ENCODE measurements at regions not wholly inside any gene's neighbourhood (a gene's known extent, or its start where the extent isn't known, plus 50 kb on each side); places are given as distances from the start of the nearest gene placed in this dataset.

DNA sequence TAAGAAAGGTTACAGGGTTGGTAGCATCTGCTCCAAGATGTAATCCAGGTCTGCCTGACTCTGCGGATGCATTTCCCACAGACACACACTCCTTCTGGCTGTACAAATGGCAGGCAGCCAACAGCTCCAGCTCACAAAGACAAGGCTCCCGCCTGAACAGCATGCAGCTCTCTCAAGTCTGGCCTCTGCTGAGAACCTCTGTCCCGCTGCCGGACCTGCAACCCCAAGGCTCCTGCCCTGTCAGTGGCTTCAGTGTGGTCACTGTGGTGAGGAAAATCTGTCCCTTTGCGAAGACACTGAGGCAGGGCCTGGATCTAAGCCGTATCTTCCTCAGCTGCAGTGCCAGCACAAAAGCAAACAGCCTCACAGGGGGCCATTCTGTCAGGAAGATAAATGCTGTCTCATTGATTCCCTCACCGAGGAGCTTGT is 469.3 kb upstream of the MEX3C start (continued):
- no peak for TF ChIP-seq ZNF77 (CRISPR knock-in tag; IDR thresholded peaks at IDR 0.05)
- no peak for TF ChIP-seq RBM14 (IDR thresholded peaks at IDR 0.05; ENCODE audit: borderline replicate concordance, insufficient read depth, low read depth, low read length)

DNA sequence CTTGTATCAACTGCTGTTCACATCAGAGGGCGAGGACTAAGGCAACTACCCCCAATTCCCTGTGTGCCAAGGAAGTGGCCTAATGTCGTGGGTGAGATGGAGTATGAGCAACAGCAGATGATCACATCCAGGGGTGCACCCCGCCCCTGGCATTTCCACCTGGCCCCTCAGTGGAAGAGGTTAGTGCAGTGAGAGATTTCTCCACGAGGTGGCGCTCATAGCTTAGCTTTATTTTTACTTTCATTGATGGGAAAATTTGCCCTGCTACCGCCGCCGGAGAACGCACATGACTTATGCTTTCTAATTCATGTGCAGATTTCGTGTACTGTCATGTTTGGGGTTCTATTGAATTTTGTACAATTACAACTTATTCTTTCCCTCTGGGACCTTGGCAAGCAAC is 470.6 kb upstream of the MEX3C start:
- H3K27ac ChIP-seq (ENCODE audit: extremely low read depth, low read depth, low read length), result no peak overlapping the region
- no peak overlapping the region for H3K4me3 ChIP-seq
- in situ Hi-C loops (cut with MboI) (loop anchor here (25.0 kb wide), 1 partner anchor 556 kb away; no protein-coding TSS in a partner anchor), intact Hi-C loops (cut with micrococcal nuclease) (no loop called here)
- ChIA-PET CTCF (ENCODE audit: low intra/inter-chr PET ratio) (no interaction called here), POLR2A (interaction anchor here (1.0 kb wide), 1 partner anchor 8 kb away, joined by 3 read pairs; no protein-coding TSS in a partner anchor)
- H3K79me2 ChIP-seq (ENCODE audit: control insufficient read depth, insufficient read depth, low read length), result no peaks in the 10 kb centered on the region
- no peaks in the 10 kb centered on the region for H3K27me3 ChIP-seq (ENCODE audit: control insufficient read depth in 2 of 2, insufficient read depth in 2 of 2, low read length in 2 of 2)
- peak; percentile 67 for ATAC-seq
- H3K4me2 ChIP-seq (ENCODE audit: insufficient read depth, low read length), result no peak overlapping the region
- H3K9me1 ChIP-seq (ENCODE audit: control insufficient read depth, insufficient read depth, low read length), result no peaks in the 10 kb centered on the region
- FAIRE-seq, result peak; percentile 48
- H4K20me1 ChIP-seq (replicated peaks; ENCODE audit: control insufficient read depth, insufficient read depth, low read length), result no peaks in the 10 kb centered on the region
- BruUV-seq (replicated peaks), result no TSS peak
- no peaks in the 10 kb centered on the region for H3K9me3 ChIP-seq (replicated peaks; ENCODE audit: control insufficient read depth, insufficient read depth, low read depth, low read length)
- H3K36me3 ChIP-seq (ENCODE audit: control insufficient read depth, insufficient read depth, low read length), result no peaks in the 10 kb centered on the region
- peak; percentile 20 to 49 (median 45) for DNase-seq (ENCODE audit: extremely low read depth in 1 of 4, low spot score in 3 of 4)
- H3K4me1 ChIP-seq (replicated peaks in 1 of 2; ENCODE audit: control insufficient read depth in 2 of 2, insufficient read depth in 2 of 2, low read length in 2 of 2), result no peaks in the 10 kb centered on the region
- 18% methylated on average over 9 of the region's 10 CpGs for WGBS (ENCODE audit: insufficient coverage, low coverage, missing lambda C conversion rate)
- no peak overlapping the region for H3K9ac ChIP-seq (ENCODE audit: insufficient read depth in 1 of 2, low read depth in 2 of 2, low read length in 2 of 2)
- H2AFZ ChIP-seq (ENCODE audit: low read depth, low read length), result no peak overlapping the region
- TF ChIP-seq RBFOX2 (IDR thresholded peaks at IDR 0.05; ENCODE audit: low read depth, low read length) (no peak), DACH1 (IDR thresholded peaks at IDR 0.05; ENCODE audit: partially characterized antibody) (no peak), SMC3 (conservative IDR thresholded peaks at IDR 0.05; ENCODE audit: insufficient read depth, low read depth, low read length) (peak; percentile 44; the same call in 1 of the 2 replicates), RAD21 (CRISPR knock-in tag; conservative IDR thresholded peaks at IDR 0.05 in 1 of 2, IDR thresholded peaks at IDR 0.05 in 1 of 2) (peak; percentile 61 to 72)
- TF ChIP-seq, protein P1, sequence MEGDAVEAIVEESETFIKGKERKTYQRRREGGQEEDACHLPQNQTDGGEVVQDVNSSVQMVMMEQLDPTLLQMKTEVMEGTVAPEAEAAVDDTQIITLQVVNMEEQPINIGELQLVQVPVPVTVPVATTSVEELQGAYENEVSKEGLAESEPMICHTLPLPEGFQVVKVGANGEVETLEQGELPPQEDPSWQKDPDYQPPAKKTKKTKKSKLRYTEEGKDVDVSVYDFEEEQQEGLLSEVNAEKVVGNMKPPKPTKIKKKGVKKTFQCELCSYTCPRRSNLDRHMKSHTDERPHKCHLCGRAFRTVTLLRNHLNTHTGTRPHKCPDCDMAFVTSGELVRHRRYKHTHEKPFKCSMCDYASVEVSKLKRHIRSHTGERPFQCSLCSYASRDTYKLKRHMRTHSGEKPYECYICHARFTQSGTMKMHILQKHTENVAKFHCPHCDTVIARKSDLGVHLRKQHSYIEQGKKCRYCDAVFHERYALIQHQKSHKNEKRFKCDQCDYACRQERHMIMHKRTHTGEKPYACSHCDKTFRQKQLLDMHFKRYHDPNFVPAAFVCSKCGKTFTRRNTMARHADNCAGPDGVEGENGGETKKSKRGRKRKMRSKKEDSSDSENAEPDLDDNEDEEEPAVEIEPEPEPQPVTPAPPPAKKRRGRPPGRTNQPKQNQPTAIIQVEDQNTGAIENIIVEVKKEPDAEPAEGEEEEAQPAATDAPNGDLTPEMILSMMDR (IDR thresholded peaks at IDR 0.05 in 2 of 3, conservative IDR thresholded peaks at IDR 0.05 in 1 of 3; ENCODE audit: insufficient read depth in 2 of 3, low read depth in 1 of 3, low read length in 3 of 3), result peak; percentile 31 to 69 (median 54); a peak in 5 of 6 replicates
- TF ChIP-seq, protein P2, sequence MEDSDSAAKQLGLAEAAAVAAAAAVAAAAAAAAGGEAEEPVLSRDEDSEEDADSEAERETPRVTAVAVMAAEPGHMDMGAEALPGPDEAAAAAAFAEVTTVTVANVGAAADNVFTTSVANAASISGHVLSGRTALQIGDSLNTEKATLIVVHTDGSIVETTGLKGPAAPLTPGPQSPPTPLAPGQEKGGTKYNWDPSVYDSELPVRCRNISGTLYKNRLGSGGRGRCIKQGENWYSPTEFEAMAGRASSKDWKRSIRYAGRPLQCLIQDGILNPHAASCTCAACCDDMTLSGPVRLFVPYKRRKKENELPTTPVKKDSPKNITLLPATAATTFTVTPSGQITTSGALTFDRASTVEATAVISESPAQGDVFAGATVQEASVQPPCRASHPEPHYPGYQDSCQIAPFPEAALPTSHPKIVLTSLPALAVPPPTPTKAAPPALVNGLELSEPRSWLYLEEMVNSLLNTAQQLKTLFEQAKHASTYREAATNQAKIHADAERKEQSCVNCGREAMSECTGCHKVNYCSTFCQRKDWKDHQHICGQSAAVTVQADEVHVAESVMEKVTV (CRISPR knock-in tag; IDR thresholded peaks at IDR 0.05), result 0 out of 2 replicates have a peak, but pooled peaks have one; percentile 14

All from K562 (cell line).